ENCODE measurements at regions not wholly inside any gene's neighbourhood (a gene's known extent, or its start where the extent isn't known, plus 50 kb on each side); places are given as distances from the start of the nearest gene placed in this dataset.

DNA sequence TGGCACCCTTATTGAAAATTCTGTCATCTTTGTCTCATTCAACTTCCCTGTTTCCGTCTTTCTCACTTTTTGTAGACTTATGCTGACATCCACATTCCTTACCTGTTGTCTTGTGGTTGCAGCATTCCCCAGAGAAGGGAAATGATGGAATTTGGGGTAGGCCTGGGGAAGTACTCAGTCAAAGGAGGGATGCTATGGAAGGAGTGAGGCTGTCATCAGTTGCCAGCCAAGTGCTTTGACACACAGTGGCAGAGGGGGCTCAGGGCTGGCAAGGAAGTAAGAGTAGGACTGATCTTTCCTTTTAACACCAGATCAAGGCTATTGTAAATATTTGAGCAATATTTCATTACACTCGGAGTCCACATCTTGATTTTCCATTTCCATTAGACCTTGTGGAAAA is 64.4 kb downstream of the RPLP1 start:
- POLR2A ChIA-PET, result no interaction called here
- CTCF ChIA-PET, result no interaction called here

DNA sequence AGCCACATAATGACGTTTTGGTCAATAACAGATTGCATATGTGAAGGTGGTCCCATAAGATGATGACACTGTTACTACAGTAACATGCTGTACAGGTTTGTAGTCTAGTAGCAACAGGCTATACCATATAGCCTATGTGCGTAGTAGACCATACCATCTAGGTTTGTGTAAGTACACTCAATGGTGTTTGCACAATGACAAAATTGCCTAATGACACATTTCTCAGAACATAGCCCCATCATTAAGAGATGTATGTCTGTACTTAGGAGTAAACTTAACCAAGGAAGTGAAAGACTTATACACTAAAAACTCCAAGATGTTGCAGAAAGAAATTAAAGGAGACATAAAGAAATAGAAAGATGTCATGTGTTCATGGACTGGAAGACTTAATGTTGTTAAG is 66.2 kb downstream of the RPLP1 start:
- ChIA-PET CTCF (no interaction called here), POLR2A (no interaction called here)
- Histone ChIP-seq H3K27ac (ENCODE audit: low read depth, low read length) (no peak overlapping the region), H3K4me3 (ENCODE audit: low read depth, low read length) (no peak overlapping the region), H3K27me3 (ENCODE audit: control insufficient read depth, insufficient read depth, low read length) (peaks cover 25% of the 10 kb centered on the region), H3K9me3 (ENCODE audit: control insufficient read depth, insufficient read depth, low read length) (no peaks in the 10 kb centered on the region)
- no peak for DNase-seq (ENCODE audit: low read depth, low spot score)
- TF ChIP-seq, protein P1, sequence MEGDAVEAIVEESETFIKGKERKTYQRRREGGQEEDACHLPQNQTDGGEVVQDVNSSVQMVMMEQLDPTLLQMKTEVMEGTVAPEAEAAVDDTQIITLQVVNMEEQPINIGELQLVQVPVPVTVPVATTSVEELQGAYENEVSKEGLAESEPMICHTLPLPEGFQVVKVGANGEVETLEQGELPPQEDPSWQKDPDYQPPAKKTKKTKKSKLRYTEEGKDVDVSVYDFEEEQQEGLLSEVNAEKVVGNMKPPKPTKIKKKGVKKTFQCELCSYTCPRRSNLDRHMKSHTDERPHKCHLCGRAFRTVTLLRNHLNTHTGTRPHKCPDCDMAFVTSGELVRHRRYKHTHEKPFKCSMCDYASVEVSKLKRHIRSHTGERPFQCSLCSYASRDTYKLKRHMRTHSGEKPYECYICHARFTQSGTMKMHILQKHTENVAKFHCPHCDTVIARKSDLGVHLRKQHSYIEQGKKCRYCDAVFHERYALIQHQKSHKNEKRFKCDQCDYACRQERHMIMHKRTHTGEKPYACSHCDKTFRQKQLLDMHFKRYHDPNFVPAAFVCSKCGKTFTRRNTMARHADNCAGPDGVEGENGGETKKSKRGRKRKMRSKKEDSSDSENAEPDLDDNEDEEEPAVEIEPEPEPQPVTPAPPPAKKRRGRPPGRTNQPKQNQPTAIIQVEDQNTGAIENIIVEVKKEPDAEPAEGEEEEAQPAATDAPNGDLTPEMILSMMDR (IDR thresholded peaks at IDR 0.05; ENCODE audit: low read depth, low read length), result no peak

More for the DNA sequence above, 64.4 kb downstream of the RPLP1 start:
- no peak for DNase-seq (ENCODE audit: low read depth, low spot score)
- Histone ChIP-seq H3K27me3 (ENCODE audit: control insufficient read depth, insufficient read depth, low read length) (peaks cover 27% of the 10 kb centered on the region), H3K4me3 (ENCODE audit: low read depth, low read length) (no peak overlapping the region), H3K9me3 (ENCODE audit: control insufficient read depth, insufficient read depth, low read length) (no peaks in the 10 kb centered on the region), H3K27ac (ENCODE audit: low read depth, low read length) (no peak overlapping the region)
- TF ChIP-seq, protein P1 (IDR thresholded peaks at IDR 0.05; ENCODE audit: low read depth, low read length), result no peak

DNA sequence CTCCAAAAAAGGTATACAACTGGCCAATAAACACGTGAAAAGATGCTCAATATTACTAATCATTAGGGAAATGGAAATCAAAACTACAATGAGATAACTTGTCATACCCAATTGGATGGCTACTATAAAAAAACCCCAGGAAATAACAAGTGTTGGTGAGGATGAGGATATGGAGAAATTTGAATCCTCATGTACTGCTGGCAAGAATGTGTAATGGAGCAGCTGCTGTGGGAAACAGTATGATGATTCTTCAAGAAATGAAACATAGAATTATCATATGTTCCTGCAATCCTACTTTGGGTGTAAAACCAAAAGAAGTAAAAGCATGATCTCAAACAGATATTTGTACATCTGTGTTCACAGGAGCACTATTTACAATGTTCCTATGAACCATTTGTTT is 67.4 kb downstream of the RPLP1 start:
- H3K27ac ChIP-seq (ENCODE audit: low read depth, low read length), result no peak overlapping the region
- DNase-seq (ENCODE audit: low read depth, low spot score), result no peak
- TF ChIP-seq, protein P1 (IDR thresholded peaks at IDR 0.05; ENCODE audit: low read depth, low read length), result no peak
- ChIA-PET POLR2A (no interaction called here), CTCF (no interaction called here)
- H3K9me3 ChIP-seq (ENCODE audit: control insufficient read depth, insufficient read depth, low read length), result no peaks in the 10 kb centered on the region
- H3K27me3 ChIP-seq (ENCODE audit: control insufficient read depth, insufficient read depth, low read length), result peaks cover 24% of the 10 kb centered on the region
- H3K4me3 ChIP-seq (ENCODE audit: low read depth, low read length), result no peak overlapping the region

DNA sequence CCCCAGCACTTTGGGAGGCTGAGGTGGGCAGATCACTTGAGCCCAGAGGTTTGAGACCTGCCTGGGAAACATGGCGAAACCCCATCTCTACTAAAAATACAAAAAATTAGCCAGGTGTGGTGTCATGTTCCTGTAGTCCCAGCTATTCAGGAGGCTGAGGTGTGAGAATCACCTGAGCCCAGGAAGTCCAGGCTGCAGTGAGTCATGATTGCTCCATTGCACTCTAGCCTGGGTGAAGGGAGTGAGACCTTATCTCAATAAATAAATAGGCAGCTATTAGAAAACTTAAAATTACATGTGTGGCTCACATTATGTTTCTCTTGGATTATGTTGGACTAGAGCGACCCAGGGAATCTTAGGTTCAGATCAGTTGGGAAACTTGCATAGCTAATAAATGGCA is 69.7 kb downstream of the RPLP1 start:
- CTCF ChIA-PET, result interaction anchor here (0.7 to 2.0 kb wide), 3 partner anchors 9 to 1047 kb away, joined by 3 to 6 read pairs (median 4); no protein-coding TSS in a partner anchor

More for the DNA sequence above, 69.7 kb downstream of the RPLP1 start:
- Histone ChIP-seq H3K27ac (ENCODE audit: low read depth, low read length) (no peak overlapping the region), H3K9me3 (ENCODE audit: control insufficient read depth, insufficient read depth, low read length) (peaks cover 8% of the 10 kb centered on the region), H3K27me3 (ENCODE audit: control insufficient read depth, insufficient read depth, low read length) (peaks cover 23% of the 10 kb centered on the region), H3K4me3 (ENCODE audit: low read depth, low read length) (no peak overlapping the region)
- POLR2A ChIA-PET, result no interaction called here
- DNase-seq (ENCODE audit: low read depth, low spot score), result no peak
- TF ChIP-seq, protein P1 (IDR thresholded peaks at IDR 0.05; ENCODE audit: low read depth, low read length), result no peak

Data from AG04450 (cell line).